ENCODE measurements at regions not wholly inside any gene's neighbourhood (a gene's known extent, or its start where the extent isn't known, plus 50 kb on each side); places are given as distances from the start of the nearest gene placed in this dataset.
A peak's percentile ranks its signal among the peaks of the same experiment; 100 is the strongest.

- no peak for DNase-seq (ENCODE audit: low spot score)
Measured at GRCh38 chr5:5798462-5798861, 376.0 kb downstream of the ICE1 start.

GRCh38 chr5:5798041-5798440 is 375.6 kb downstream of the ICE1 start:
- no peak for DNase-seq (ENCODE audit: low spot score)

GRCh38 chr5:5795074-5795771 is 372.7 kb downstream of the ICE1 start:
- DNase-seq (ENCODE audit: low spot score) = peak; percentile 1

- DNase-seq (ENCODE audit: low spot score) = no peak
Measured at GRCh38 chr5:5794118-5794560, 371.7 kb downstream of the ICE1 start.

GRCh38 chr5:5793242-5794117 is 371.0 kb downstream of the ICE1 start:
- DNase-seq (ENCODE audit: low spot score) = no peak

GRCh38 chr5:5792106-5792505 is 369.6 kb downstream of the ICE1 start:
- DNase-seq (ENCODE audit: low spot score) = no peak

GRCh38 chr5:5788793-5789192 is 366.3 kb downstream of the ICE1 start:
- no peak for DNase-seq (ENCODE audit: low spot score)

GRCh38 chr5:5787373-5787772 is 364.9 kb downstream of the ICE1 start:
- DNase-seq (ENCODE audit: low spot score) = no peak

- DNase-seq (ENCODE audit: low spot score) = no peak
Measured at GRCh38 chr5:5784101-5784500, 361.6 kb downstream of the ICE1 start.

- DNase-seq (ENCODE audit: low spot score) = no peak
Measured at GRCh38 chr5:5783021-5783420, 360.5 kb downstream of the ICE1 start.

- DNase-seq (ENCODE audit: low spot score) = no peak
Measured at GRCh38 chr5:5782402-5782801, 359.9 kb downstream of the ICE1 start.

GRCh38 chr5:5781335-5781734 is 358.9 kb downstream of the ICE1 start:
- no peak for DNase-seq (ENCODE audit: low spot score)

- no peak for DNase-seq (ENCODE audit: low spot score)
Measured at GRCh38 chr5:5780253-5780652, 357.8 kb downstream of the ICE1 start.

- peak; percentile 27 for DNase-seq (ENCODE audit: low spot score)
Measured at GRCh38 chr5:5777013-5777412, 354.5 kb downstream of the ICE1 start.

- no peak for DNase-seq (ENCODE audit: low spot score)
Measured at GRCh38 chr5:5772202-5772601, 349.7 kb downstream of the ICE1 start.

- DNase-seq (ENCODE audit: low spot score) = no peak
Measured at GRCh38 chr5:5770825-5771224, 348.3 kb downstream of the ICE1 start.

- no peak for DNase-seq (ENCODE audit: low spot score)
Measured at GRCh38 chr5:5767286-5767928, 344.9 kb downstream of the ICE1 start.

GRCh38 chr5:5765066-5765850 is 342.8 kb downstream of the ICE1 start:
- no peak for DNase-seq (ENCODE audit: low spot score)

- DNase-seq (ENCODE audit: low spot score) = no peak
Measured at GRCh38 chr5:5764246-5764645, 341.8 kb downstream of the ICE1 start.

GRCh38 chr5:5756762-5757161 is 334.3 kb downstream of the ICE1 start:
- no peak for DNase-seq (ENCODE audit: low spot score)

- DNase-seq (ENCODE audit: low spot score) = no peak
Measured at GRCh38 chr5:5755888-5756287, 333.4 kb downstream of the ICE1 start.

- no peak for DNase-seq (ENCODE audit: low spot score)
Measured at GRCh38 chr5:5752844-5753243, 330.4 kb downstream of the ICE1 start.
